Hematopoietic multipotent progenitor cell treated with erythropoietin and hydrocortisone succinate and interleukin-3 and kit ligand, for 17 days (in vitro differentiated cells): ENCODE measurements at regions not wholly inside any gene's neighbourhood (a gene's known extent, or its start where the extent isn't known, plus 50 kb on each side); places are given as distances from the start of the nearest gene placed in this dataset.
"Not testable (repeated sequence)": the region's sequence is repeated elsewhere in the genome, so short reads cannot be mapped to it uniquely, and the experiment has no call there.

Experiments used
- DNase-seq: peaks from one replicate; pipeline ENCODE4 v3.0.0-alpha.2; 2015; ENCODE audit warnings: low spot score

DNA sequence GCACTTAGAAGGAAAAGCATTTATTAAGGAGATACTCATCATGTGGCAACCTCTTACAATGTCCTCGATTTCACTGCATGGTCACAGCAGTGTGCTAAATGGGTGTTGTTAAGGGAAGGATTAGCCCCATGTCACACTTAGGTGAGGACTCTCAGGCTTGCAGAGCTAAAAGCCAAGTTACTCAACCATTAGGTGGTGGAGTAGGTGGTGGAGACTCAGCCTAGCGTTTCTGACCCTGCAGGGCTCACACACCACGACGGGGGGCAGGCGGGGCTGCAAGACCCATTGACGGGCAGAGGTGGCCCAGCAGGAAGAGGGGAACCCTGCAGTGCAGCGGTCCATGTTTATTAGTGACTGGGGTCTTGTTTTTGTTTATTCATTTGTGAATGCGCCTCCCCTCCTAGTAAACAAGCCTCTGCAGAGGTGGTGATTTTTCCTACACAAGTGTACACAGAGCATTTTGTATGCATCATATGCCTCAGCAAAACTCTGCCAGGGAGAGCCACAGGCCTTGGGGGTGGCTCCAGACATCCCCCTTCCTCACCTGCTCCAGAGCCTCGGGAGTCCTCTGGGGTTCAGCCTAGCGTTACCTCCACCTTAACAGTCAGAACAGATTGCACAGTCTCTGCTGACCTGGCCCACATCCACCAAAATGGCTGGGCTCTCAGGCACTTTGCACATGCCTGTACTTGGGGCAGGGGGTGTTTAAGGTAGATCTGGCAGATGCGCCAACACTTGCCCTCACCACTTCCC is 216.7 kb downstream of the C16orf95 start:
- DNase-seq: no peak

GRCh38 chr16:87101903-87102302 is 215.3 kb downstream of the C16orf95 start:
- DNase-seq: no peak

DNA sequence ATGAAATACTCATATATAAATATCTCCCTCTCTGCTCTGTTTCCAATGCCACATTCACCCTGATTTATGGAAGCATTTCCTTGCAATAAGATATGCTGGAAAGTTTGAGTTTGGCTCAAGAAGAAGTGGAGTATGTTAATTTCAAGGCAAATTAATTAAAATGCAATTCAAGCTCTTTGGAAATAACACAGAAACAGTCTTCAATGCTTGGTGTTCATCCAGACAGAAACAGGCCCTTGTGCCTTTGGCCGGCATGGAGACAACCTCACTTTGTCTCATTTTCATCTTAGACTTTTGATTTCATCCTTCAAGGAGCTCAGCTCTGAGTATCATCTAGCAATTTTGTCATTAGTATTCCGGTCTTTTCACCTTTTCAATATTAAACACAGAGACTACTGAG is 210.0 kb downstream of the C16orf95 start:
- DNase-seq: no peak

DNA sequence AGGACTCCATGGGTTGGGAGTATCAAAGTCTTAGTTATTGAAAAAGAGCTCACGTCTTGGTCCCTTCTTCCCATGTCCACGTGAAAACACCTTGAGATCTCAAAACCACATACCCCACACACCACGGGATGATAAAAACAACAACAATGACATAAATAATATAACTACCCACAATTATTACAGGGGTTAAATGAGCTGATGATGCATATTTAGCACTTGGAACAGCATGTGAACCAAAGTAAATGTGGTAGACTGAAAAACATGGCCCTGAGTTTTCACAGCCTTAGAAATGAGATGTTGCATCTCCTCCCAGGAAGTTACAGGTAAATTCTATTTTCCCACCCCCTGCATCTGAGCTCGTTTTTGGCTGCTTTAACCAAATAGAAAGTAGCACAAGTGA is 208.9 kb downstream of the C16orf95 start:
- no peak for DNase-seq

GRCh38 chr16:87108941-87109340 is 208.3 kb downstream of the C16orf95 start:
- DNase-seq: no peak

- DNase-seq: no peak
Measured at GRCh38 chr16:87114832-87115231, 202.4 kb downstream of the C16orf95 start.

DNA sequence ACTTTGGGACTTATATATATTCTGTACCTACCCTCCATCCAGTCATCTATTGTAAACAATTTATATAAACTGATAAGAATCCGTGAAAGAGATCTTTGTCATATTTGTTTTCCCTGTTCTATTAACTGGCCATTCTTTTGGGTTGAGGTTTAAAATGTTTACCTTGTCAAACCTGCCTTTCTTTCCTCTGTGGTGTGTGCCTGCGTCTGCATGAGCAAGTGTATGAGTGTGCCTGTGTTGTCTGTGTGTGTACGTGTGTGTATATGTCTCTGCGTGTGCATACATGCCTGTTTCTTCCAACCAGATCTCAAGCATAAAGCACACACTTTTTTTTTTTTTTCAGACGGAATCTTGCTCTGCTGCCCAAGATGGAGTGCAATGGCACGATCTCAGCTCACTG is 201.5 kb downstream of the C16orf95 start:
- no peak for DNase-seq

DNA sequence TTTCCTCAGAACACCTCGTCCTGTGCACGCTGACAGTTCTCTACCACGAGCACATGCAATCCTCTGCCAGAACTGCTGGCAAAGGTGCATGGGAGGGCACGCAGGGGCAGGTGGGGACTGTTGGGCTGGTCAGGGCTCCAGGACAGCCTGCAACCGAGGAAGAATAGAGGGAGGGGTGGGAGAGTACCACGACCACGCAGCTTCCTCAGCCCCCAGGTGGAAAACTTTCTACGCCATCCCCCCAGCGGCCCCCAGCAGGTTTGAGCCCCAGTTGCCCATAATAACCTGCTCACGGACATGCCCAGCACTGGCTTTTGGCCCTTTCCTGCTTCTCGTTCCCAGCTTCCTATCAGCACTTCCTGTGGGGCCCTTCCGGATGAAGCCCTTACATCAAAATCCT is 199.3 kb downstream of the C16orf95 start:
- DNase-seq: no peak

- DNase-seq: no peak
Measured at GRCh38 chr16:87119168-87119567, 198.0 kb downstream of the C16orf95 start.

GRCh38 chr16:87119748-87120147 is 197.4 kb downstream of the C16orf95 start:
- DNase-seq: no peak

GRCh38 chr16:87121816-87122215 is 195.4 kb downstream of the C16orf95 start:
- no peak for DNase-seq

DNA sequence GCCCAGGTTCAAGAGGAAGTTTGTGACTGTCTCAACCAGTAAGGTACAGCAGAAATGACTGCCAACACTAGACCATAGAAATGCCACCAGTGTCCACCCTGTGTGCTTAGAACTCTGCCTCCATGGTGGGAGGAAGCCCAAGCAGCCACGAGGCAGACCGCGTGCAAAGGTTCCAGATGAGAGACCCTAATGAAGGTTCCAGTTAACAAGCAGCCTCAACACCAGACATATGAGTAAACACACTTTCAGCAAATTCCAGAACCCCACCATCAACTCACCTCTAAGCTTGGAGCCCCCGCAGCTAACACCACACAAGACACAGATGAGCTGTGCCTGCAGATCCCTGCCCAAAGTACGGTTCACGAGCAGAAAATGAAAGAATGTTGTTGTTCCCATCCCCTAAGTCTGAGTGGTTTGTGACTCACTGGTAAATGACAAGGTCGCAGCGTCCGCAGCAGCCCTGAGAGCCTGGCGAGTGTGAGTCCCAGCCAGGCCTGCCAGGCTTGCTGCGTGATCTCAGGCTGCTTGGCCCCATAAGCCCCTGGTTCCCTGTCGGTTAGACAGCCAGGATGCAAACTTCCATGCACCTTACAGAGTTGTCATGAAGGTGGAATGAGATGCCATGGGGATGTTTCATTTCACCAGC is 193.7 kb downstream of the C16orf95 start:
- DNase-seq: no peak

DNA sequence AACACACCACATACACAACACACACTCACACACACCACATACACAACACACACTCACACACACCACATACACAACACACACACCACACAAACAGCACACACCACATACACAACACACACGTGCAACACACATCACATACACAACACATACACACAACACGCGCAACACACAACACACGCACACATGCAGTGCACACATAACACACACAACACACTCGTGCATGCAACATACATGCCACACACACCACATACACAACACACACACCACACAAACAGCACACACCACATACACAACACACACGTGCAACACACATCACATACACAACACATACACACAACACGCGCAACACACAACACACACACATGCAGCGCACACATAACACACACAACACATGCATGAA is 192.8 kb downstream of the C16orf95 start:
- not testable (repeated sequence) for DNase-seq

DNA sequence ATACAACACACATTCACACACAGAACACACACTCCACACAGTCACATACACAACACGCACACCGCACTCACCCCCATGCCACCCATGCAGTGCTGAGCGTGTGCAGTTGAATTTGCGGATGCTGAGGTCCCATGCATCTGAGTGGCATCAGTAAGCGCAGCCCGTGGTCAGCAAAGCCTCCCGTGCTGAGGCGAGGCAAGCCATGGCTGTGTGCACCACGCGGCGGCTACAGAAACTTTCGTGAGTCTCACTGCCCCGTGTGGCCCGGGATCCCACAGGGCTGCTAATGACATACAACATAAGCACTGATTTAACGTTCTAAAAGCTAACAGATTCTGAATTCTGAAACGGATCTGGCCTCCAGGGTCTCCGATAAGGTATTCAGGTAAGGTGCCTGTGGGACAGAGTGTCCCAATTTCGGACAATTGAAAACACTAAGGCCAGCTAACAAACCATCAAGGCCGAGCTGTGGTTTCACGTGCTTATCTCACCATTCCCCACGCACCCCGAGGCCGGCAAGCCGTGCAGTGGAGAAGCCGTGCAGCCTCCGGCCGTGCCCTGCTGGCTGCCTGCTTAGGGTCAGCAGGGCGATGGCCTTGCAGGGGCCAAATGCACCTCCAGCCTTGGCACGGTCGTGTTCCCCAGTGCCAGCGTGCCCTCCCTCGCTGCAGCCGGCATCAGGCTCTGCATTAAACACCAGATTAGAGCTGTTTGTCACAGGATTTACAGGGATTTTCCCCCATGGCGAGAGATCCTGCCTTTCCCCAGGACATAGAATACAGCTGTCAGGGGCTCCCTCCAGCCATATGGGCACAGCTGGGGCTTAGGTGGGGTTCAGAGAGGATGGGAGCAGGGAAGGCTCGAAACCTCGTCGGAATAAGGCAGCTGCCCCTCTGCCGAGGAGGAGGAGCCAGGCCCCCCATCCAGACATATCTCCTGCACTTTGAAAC is 191.7 kb downstream of the C16orf95 start:
- no peak for DNase-seq

GRCh38 chr16:87126403-87127025 is 190.7 kb downstream of the C16orf95 start:
- DNase-seq: no peak

DNA sequence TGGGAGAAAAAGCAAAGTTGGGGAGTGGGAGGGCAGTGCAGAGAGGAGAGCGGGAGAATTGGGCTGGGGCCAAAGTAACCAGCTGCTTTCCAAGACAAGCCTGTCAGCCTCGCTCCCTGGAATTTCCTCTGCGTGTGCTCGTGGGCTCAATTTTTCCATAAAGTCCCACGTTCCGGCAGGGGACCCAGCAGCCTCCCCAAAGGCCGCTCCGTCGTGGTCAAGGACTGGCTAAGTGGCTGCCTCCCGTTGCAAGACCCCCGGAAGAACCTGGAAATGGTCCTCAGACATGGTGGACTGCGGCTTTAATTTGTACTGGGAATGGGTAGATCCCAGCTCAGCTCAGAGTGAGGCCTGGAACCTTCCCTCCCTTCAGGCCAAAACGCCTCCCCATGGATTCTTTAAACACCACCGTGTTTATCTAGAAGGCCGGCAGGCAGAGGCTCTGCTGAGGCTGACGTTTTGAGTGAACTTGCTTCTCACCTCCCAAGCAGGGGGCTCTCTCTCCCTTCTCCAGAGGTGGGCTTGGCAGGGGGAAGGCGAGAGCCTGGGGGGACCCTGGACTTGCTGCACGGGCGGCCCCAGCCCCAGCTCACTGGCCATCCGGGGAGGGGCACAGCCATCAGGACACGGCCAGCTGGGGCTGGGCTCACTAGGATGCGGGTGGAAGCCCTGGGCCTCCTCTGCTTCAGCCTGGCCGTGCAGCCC is 190.0 kb downstream of the C16orf95 start:
- DNase-seq: no peak

- no peak for DNase-seq
Measured at GRCh38 chr16:87127766-87128147, 189.4 kb downstream of the C16orf95 start.

DNA sequence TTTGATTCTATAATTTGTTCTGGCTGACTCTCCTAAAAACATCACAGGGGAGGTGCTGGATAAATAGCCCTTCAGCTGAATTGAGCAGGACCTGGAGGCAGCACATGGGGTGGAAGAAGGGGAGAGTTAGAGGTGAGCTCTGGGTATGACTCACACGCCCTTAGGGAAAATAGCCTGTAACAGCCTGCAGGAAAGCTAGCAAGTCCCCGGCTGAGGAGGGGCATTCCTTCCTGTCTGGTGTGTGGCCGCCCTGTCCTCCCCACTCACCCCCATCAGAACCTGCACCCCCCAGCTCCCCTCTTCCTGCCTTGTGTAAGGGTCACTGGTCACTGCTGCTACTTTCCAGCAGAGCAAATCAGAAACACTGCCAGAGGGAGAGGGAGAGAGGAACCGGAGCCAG is 187.4 kb downstream of the C16orf95 start:
- no peak for DNase-seq

DNA sequence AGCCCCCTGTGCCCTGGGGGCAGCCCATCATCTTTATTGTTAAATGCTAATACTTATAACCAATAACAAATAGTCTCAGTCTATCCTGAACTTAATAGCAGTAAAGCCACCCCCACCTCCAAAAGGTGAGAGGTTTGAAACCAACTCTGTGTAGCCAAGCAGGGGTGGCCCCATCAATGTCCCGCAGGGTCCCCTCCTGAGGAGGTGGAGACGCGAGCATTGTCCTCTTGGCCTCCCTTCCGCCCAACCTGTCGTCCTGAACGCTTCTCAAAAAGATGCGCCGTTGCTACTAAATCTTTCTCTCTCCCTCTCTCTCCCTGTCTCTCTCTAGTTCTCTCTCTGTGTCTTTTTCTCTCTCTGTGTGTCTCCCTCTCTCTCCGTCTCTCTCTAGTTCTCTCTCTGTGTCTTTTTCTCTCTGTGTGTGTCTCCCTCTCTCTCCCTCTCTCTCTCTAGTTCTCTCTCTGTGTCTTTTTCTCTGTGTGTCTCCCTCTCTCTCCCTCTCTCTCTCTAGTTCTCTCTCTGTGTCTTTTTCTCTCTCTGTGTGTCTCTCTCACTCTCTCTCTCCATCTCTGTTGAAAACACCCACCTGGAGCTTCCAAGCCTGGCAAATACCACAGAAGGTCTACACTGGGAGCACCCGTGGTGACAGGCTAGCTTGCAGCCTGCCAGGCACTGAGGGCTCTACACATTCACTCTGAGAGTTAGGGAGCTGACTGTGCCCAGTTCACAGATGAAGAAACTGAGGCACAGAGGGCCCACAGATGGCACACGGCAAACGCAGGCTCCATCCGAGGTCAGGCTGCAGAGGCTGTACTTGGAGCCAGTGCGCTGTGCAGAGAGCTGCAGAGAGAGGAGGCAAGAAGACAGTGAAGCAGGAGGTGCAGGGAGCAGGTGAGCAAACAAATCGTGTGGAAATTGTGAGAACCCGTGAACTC is 185.9 kb downstream of the C16orf95 start:
- DNase-seq: no peak

GRCh38 chr16:87131996-87132345 is 185.2 kb downstream of the C16orf95 start:
- no peak for DNase-seq
